ENCODE measurements at regions not wholly inside any gene's neighbourhood (a gene's known extent, or its start where the extent isn't known, plus 50 kb on each side); places are given as distances from the start of the nearest gene placed in this dataset.

- no peak for TF ChIP-seq CTCF (IDR thresholded peaks at IDR 0.05; ENCODE audit: extremely low read depth, insufficient read depth, missing control alignments)
- in situ Hi-C loops (cut with MboI; ENCODE audit: low pct_unique_long_range_greater_than_20kb, low sequenced_read_pairs, unreplicated experiment) = no loop called here
- no peak for DNase-seq (ENCODE audit: low spot score)
Measured at GRCh38 chr6:165726965-165727381, 63.9 kb upstream of the PDE10A start.

GRCh38 chr6:165726290-165726875 is 63.3 kb upstream of the PDE10A start:
- in situ Hi-C loops (cut with MboI; ENCODE audit: low pct_unique_long_range_greater_than_20kb, low sequenced_read_pairs, unreplicated experiment) = no loop called here
- TF ChIP-seq CTCF (IDR thresholded peaks at IDR 0.05; ENCODE audit: extremely low read depth, insufficient read depth, missing control alignments) = no peak
- no peak for DNase-seq (ENCODE audit: low spot score)

GRCh38 chr6:165725201-165725600 is 62.2 kb upstream of the PDE10A start:
- TF ChIP-seq CTCF (IDR thresholded peaks at IDR 0.05; ENCODE audit: extremely low read depth, insufficient read depth, missing control alignments) = no peak
- no peak for DNase-seq (ENCODE audit: low spot score)
- in situ Hi-C loops (cut with MboI; ENCODE audit: low pct_unique_long_range_greater_than_20kb, low sequenced_read_pairs, unreplicated experiment) = no loop called here

GRCh38 chr6:165723326-165723725 is 60.3 kb upstream of the PDE10A start:
- in situ Hi-C loops (cut with MboI; ENCODE audit: low pct_unique_long_range_greater_than_20kb, low sequenced_read_pairs, unreplicated experiment) = no loop called here
- DNase-seq (ENCODE audit: low spot score) = no peak
- no peak for TF ChIP-seq CTCF (IDR thresholded peaks at IDR 0.05; ENCODE audit: extremely low read depth, insufficient read depth, missing control alignments)

- no peak for DNase-seq (ENCODE audit: low spot score)
- in situ Hi-C loops (cut with MboI; ENCODE audit: low pct_unique_long_range_greater_than_20kb, low sequenced_read_pairs, unreplicated experiment) = no loop called here
- TF ChIP-seq CTCF (IDR thresholded peaks at IDR 0.05; ENCODE audit: extremely low read depth, insufficient read depth, missing control alignments) = no peak
Measured at GRCh38 chr6:165722022-165722421, 59.0 kb upstream of the PDE10A start.

- in situ Hi-C loops (cut with MboI; ENCODE audit: low pct_unique_long_range_greater_than_20kb, low sequenced_read_pairs, unreplicated experiment) = no loop called here
- TF ChIP-seq CTCF (IDR thresholded peaks at IDR 0.05; ENCODE audit: extremely low read depth, insufficient read depth, missing control alignments) = no peak
- DNase-seq (ENCODE audit: low spot score) = no peak
Measured at GRCh38 chr6:165721356-165721755, 58.3 kb upstream of the PDE10A start.

- TF ChIP-seq CTCF (IDR thresholded peaks at IDR 0.05; ENCODE audit: extremely low read depth, insufficient read depth, missing control alignments) = no peak
- in situ Hi-C loops (cut with MboI; ENCODE audit: low pct_unique_long_range_greater_than_20kb, low sequenced_read_pairs, unreplicated experiment) = no loop called here
- DNase-seq (ENCODE audit: low spot score) = no peak
Measured at GRCh38 chr6:165718491-165718891, 55.5 kb upstream of the PDE10A start.

Data from GM13977 (cell line).